H1 (cell line): ENCODE measurements at regions not wholly inside any gene's neighbourhood (a gene's known extent, or its start where the extent isn't known, plus 50 kb on each side); places are given as distances from the start of the nearest gene placed in this dataset.

Source experiments
- CTCF ChIA-PET: fragments of 300-600 bp; sonication (Branson Sonifier 250); formaldehyde crosslinking; loops from one replicate; lab custom pipeline; 2021; ENCODE audit not compliant: partially characterized antibody; lab: Charles Lee
- POLR2A ChIA-PET: fragments of 300-600 bp; sonication (Branson Sonifier 250); formaldehyde crosslinking; loops from one replicate; lab custom pipeline; 2021; ENCODE audit warnings: inconsistent platforms; ENCODE audit not compliant: partially characterized antibody; lab: Charles Lee
- DNase-seq, 2 experiments: peaks; one replicate each; pipeline versions ENCODE4 v3.0.0 to v3.0.0-alpha.2; 2010 to 2022; ENCODE audit warnings: low spot score in 2 of 2, low read depth in 1 of 2, mixed read lengths in 1 of 2
- FAIRE-seq: peaks from 2 replicates; lab custom pipeline; 2011; peaks lifted over from hg19 to GRCh38; lab: Jason Lieb, UNC
- H2AFZ ChIP-seq: 2 replicates; pipeline ENCODE4 v1.8.1; 2012; ENCODE audit warnings: low read length, inconsistent platforms
- H2AK5ac ChIP-seq: 2 replicates; pipeline ENCODE4 v1.6.1; 2013; ENCODE audit warnings: low read depth, low read length
- H2BK120ac ChIP-seq: replicated peaks from 2 replicates; pipeline ENCODE3; 2013; ENCODE audit warnings: low read depth, low read length, inconsistent platforms
- H2BK12ac ChIP-seq: 2 replicates; pipeline ENCODE4 v1.6.1; 2013; ENCODE audit warnings: low read depth, low read length
- H2BK15ac ChIP-seq: 2 replicates; pipeline ENCODE4 v1.6.1; 2013; ENCODE audit warnings: low read length
- H2BK20ac ChIP-seq: 2 replicates; pipeline ENCODE4 v1.6.1; 2013; ENCODE audit warnings: low read length
- H2BK5ac ChIP-seq: 2 replicates; pipeline ENCODE4 v1.6.1; 2013; ENCODE audit warnings: low read depth, low read length
- H3K14ac ChIP-seq: 2 replicates; pipeline ENCODE4 v1.6.1; 2013; ENCODE audit warnings: inconsistent platforms; ENCODE audit not compliant: insufficient read length
- H3K18ac ChIP-seq: 2 replicates; pipeline ENCODE4 v1.6.1; 2013; ENCODE audit warnings: low read length; ENCODE audit errors: extremely low read depth
- H3K23ac ChIP-seq: 2 replicates; pipeline ENCODE4 v1.6.1; 2013; ENCODE audit warnings: inconsistent platforms; ENCODE audit not compliant: insufficient read length
- H3K23me2 ChIP-seq: 2 replicates; pipeline ENCODE4 v1.6.1; 2013; ENCODE audit warnings: low read depth, low read length
- H3K27ac ChIP-seq: 2 replicates; pipeline ENCODE4 v1.6.1; 2011; ENCODE audit warnings: low read depth, low read length, inconsistent platforms
- H3K27me3 ChIP-seq, 4 experiments: replicated peaks in 1 of 4; 1 replicate in 1 of 4; 2 replicates in 3 of 4; pipeline versions ENCODE4 v1.6.1 to v1.8.1; 2011 to 2013; ENCODE audit warnings: low read length in 3 of 4, mild to moderate bottlenecking in 3 of 4, inconsistent platforms in 2 of 4, mixed read lengths in 2 of 4, moderate library complexity in 1 of 4; ENCODE audit not compliant: control insufficient read depth in 3 of 4, insufficient read depth in 3 of 4; ENCODE audit errors: extremely low read depth in 1 of 4
- H3K36me3 ChIP-seq, 4 experiments: 2 replicates each; pipeline versions ENCODE4 v1.6.1 to v1.8.1; 2011 to 2013; ENCODE audit warnings: mild to moderate bottlenecking in 4 of 4, low read length in 3 of 4, moderate library complexity in 2 of 4, control low read depth in 1 of 4, inconsistent platforms in 1 of 4; ENCODE audit not compliant: insufficient read depth in 4 of 4, control insufficient read depth in 2 of 4
- H3K4ac ChIP-seq: replicated peaks from 2 replicates; pipeline ENCODE3; 2013; ENCODE audit warnings: low read length, low read depth, mixed read lengths, inconsistent platforms; ENCODE audit not compliant: insufficient read length
- H3K4me1 ChIP-seq, 4 experiments: replicated peaks in 1 of 4; 1 replicate in 1 of 4; 2 replicates in 3 of 4; pipeline versions ENCODE4 v1.6.1 to v1.8.1; 2011 to 2013; ENCODE audit warnings: low read length in 3 of 4, inconsistent platforms in 2 of 4, mixed read lengths in 1 of 4; ENCODE audit not compliant: insufficient read depth in 4 of 4, control insufficient read depth in 3 of 4
- H3K4me2 ChIP-seq, 2 experiments: 2 replicates each; pipeline versions ENCODE4 v1.6.1 to v1.8.1; 2011 to 2013; ENCODE audit warnings: low read depth in 2 of 2, low read length in 2 of 2, control low read depth in 1 of 2, inconsistent platforms in 1 of 2, mild to moderate bottlenecking in 1 of 2; ENCODE audit not compliant: insufficient read depth in 1 of 2
- H3K4me3 ChIP-seq, 4 experiments: fragments of 200-600, 300-600 bp in 1 of 4; sonication (generic), shearing (Covaris generic), sonication (Bioruptor Twin) in 1 of 4; 2 replicates each; pipeline versions ENCODE4 v1.5.1 to v1.8.1; 2011 to 2016; ENCODE audit warnings: low read length in 4 of 4, low read depth in 3 of 4, control low read depth in 2 of 4, inconsistent platforms in 2 of 4, mild to moderate bottlenecking in 2 of 4, mixed read lengths in 1 of 4, moderate library complexity in 1 of 4; ENCODE audit not compliant: insufficient read depth in 2 of 4; ENCODE audit errors: extremely low read depth in 1 of 4
- H3K56ac ChIP-seq: replicated peaks from 2 replicates; pipeline ENCODE3; 2013; ENCODE audit warnings: low read depth, mild to moderate bottlenecking, mixed read lengths, low read length, inconsistent platforms; ENCODE audit not compliant: insufficient read length
- H3K79me1 ChIP-seq: 2 replicates; pipeline ENCODE4 v1.6.1; 2013; ENCODE audit warnings: low read depth, low read length, control low read depth
- H3K79me2 ChIP-seq, 2 experiments: 2 replicates each; pipeline versions ENCODE4 v1.6.1 to v1.8.1; 2012 to 2013; ENCODE audit warnings: low read length in 2 of 2, mild to moderate bottlenecking in 2 of 2, inconsistent platforms in 1 of 2; ENCODE audit not compliant: insufficient read depth in 2 of 2, control insufficient read depth in 1 of 2
- H3K9ac ChIP-seq, 4 experiments: replicated peaks in 1 of 4; 1 replicate in 1 of 4; 2 replicates in 3 of 4; pipeline versions ENCODE4 v1.6.1 to v1.8.1; 2011 to 2013; ENCODE audit warnings: low read depth in 3 of 4, low read length in 3 of 4, control low read depth in 2 of 4, mild to moderate bottlenecking in 2 of 4, moderate library complexity in 2 of 4, inconsistent platforms in 1 of 4; ENCODE audit errors: extremely low read depth in 1 of 4
- H3K9me3 ChIP-seq, 2 experiments: 2 replicates each; pipeline versions ENCODE4 v1.6.1 to v1.8.1; 2012 to 2013; ENCODE audit warnings: mild to moderate bottlenecking in 2 of 2, moderate library complexity in 2 of 2, control low read depth in 1 of 2, inconsistent platforms in 1 of 2, low read depth in 1 of 2, low read length in 1 of 2, mixed read lengths in 1 of 2; ENCODE audit not compliant: insufficient read depth in 2 of 2
- H4K20me1 ChIP-seq, 2 experiments: replicated peaks in 1 of 2; 2 replicates each; pipeline versions ENCODE3 to v1.8.1; 2011 to 2013; ENCODE audit warnings: inconsistent platforms in 2 of 2, low read length in 2 of 2, mild to moderate bottlenecking in 1 of 2; ENCODE audit not compliant: insufficient read depth in 2 of 2, control insufficient read depth in 1 of 2
- H4K5ac ChIP-seq: 2 replicates; pipeline ENCODE4 v1.6.1; 2013; ENCODE audit warnings: low read length, low read depth, mixed read lengths, inconsistent platforms; ENCODE audit not compliant: insufficient read length
- H4K8ac ChIP-seq: 2 replicates; pipeline ENCODE4 v1.8.0; 2013; ENCODE audit warnings: mild to moderate bottlenecking, moderate library complexity, low read length, inconsistent platforms; ENCODE audit not compliant: insufficient read depth; ENCODE audit errors: extremely low read depth
- H4K91ac ChIP-seq: replicated peaks from 2 replicates; pipeline ENCODE3; 2013; ENCODE audit warnings: low read length, mixed read lengths, inconsistent platforms; ENCODE audit not compliant: insufficient read length
- NANOG ChIP-seq: IDR thresholded peaks from 2 replicates; pipeline ENCODE4 v1.6.1; 2011; ENCODE audit warnings: low read length, low read depth, mild to moderate bottlenecking, inconsistent platforms; ENCODE audit not compliant: insufficient read depth, poor library complexity, severe bottlenecking
- SP2 ChIP-seq: IDR thresholded peaks from 2 replicates; pipeline ENCODE4 v1.6.1; 2012; ENCODE audit warnings: mild to moderate bottlenecking, low read length, inconsistent platforms
- TCF12 ChIP-seq: IDR thresholded peaks from 2 replicates; pipeline ENCODE4 v1.6.1; 2011; ENCODE audit warnings: low read depth, mild to moderate bottlenecking, low read length
- WGBS, 2 experiments: shearing (Covaris generic) in 1 of 2; methylation state at CpG; one replicate each; pipeline versions ENCODE4 v1.1.6 to v1.1.7; 2013 to 2015; ENCODE audit warnings: low lambda C conversion rate in 2 of 2, mixed read lengths in 2 of 2, inconsistent platforms in 1 of 2, low coverage in 1 of 2, missing lambda C conversion rate in 1 of 2; ENCODE audit not compliant: insufficient replicate concordance in 2 of 2, insufficient coverage in 1 of 2, insufficient read length in 1 of 2; ENCODE audit errors: extremely low coverage in 1 of 2, missing lambda C conversion rate in 1 of 2; 5-methylcytosine and 5-hydroxymethylcytosine counted together

- H3K36me3 ChIP-seq, result no peaks in the 10 kb centered on the region
- WGBS, 2 experiments, result 93% methylated on average over 19 of the region's 22 CpGs; no CpG with 5 or more reads in 1 of the 2 experiments
- H3K79me1 ChIP-seq, result no peaks in the 10 kb centered on the region; the same call in 1 of the 2 replicates
- CTCF ChIA-PET, result no interaction called here
- no peak overlapping the region for H4K91ac ChIP-seq
- H2BK5ac ChIP-seq, result no peak overlapping the region
- no peak overlapping the region for H2BK15ac ChIP-seq
- peaks cover 0 to 4% of the 10 kb centered on the region in 2 experiments for H4K20me1 ChIP-seq
- no peak overlapping the region for H3K4me2 ChIP-seq
- H3K4ac ChIP-seq, result no peak overlapping the region
- no peak overlapping the region for H3K9ac ChIP-seq
- H3K27me3 ChIP-seq, result no peaks in the 10 kb centered on the region
- H3K14ac ChIP-seq, result no peak overlapping the region
- no peaks in the 10 kb centered on the region for H3K9me3 ChIP-seq
- H3K4me3 ChIP-seq, result no peak overlapping the region
- no peak overlapping the region for H2BK120ac ChIP-seq
- H2BK20ac ChIP-seq, result no peak overlapping the region
- H3K23ac ChIP-seq, result no peak overlapping the region
- TF ChIP-seq NANOG, result no peak
- no peak for TF ChIP-seq SP2
- no peak for TF ChIP-seq TCF12
- H2BK12ac ChIP-seq, result no peak overlapping the region
- FAIRE-seq (no peak), DNase-seq (no peak)
- H2AK5ac ChIP-seq, result no peak overlapping the region
- H3K27ac ChIP-seq, result no peak overlapping the region
- no peak overlapping the region for H4K8ac ChIP-seq
- no peak overlapping the region for H3K18ac ChIP-seq
- H3K4me1 ChIP-seq, result peaks cover 0 to 3% (median 0%) of the 10 kb centered on the region in 4 experiments; a peak in 1 of 7 replicates
- no peak overlapping the region for H3K56ac ChIP-seq
- no peak overlapping the region for H2AFZ ChIP-seq
- no peaks in the 10 kb centered on the region for H3K79me2 ChIP-seq
- H4K5ac ChIP-seq, result no peak overlapping the region
- POLR2A ChIA-PET, result no interaction called here
- peaks cover 6% of the 10 kb centered on the region; the same call in 1 of the 2 replicates for H3K23me2 ChIP-seq
Measured at GRCh38 chr10:132136097-132136521, 50.6 kb upstream of the DPYSL4 start.
